Astrocyte of the hippocampus (primary cell): ENCODE measurements at regions not wholly inside any gene's neighbourhood (a gene's known extent, or its start where the extent isn't known, plus 50 kb on each side); places are given as distances from the start of the nearest gene placed in this dataset.

Source experiments
- DNase-seq: peaks from one replicate; pipeline ENCODE4 v3.0.0; 2011; ENCODE audit warnings: low read depth, low spot score

DNA sequence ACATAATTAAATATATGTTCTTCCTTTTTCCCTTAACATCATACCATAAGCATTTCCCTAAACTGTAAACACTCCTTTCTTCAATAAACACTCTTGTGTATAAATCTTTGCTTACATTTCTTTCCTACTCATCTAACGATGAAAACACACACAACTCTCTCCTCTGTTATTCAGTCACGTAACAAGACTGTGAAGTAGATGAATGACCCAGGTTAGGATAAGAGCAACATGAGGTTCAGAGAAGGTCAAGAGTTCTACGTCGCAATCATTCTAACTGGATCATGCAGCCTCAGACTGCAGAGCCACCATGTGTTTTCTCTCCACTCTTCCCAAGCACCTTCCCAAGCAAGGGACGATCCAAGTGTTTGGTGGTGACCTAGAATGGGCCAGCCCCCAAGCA, 70.5 kb upstream of the SPTLC1 start:
- DNase-seq = no peak

DNA sequence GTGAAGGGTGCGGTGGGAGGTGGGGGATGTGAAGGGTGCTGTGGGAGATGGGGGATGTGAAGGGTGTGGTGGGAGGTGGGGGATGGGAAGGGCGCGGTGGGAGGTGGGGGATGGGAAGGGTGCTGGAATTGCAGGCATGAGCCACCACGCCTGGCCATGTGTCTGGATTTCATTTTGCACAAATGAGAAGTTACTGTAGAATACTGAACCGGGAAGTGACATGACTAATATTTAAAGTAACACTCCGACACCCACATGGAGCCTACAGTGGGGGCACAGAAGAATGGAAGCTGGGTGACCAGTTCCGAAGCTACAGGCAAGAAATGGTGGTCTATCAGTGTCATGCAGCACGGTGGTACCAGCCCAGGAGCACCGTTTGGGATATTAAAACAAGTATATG, 69.9 kb upstream of the SPTLC1 start:
- DNase-seq = no peak

DNA sequence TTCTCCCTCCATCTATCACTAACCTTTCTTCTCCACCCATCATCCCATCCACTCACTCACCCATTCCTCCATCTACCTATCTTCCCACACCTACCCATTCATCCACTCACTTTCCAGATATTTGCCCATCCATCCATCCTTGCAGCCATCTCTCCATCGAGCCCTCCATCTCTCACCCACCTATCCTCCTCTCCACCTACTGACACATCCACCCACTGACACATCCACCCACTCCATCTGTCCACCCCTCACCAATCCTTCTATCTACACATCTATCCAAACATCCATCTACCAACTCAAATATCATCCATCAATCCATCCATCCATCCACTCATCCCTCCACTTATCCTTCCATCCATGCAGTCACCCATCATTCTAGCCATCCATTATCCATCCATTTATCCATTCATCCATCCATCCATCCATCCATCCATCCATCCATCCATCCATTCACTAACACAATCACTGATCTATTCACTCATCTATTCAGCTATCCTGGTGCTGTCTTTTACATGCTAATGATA, 68.9 kb upstream of the SPTLC1 start:
- DNase-seq = no peak

DNA sequence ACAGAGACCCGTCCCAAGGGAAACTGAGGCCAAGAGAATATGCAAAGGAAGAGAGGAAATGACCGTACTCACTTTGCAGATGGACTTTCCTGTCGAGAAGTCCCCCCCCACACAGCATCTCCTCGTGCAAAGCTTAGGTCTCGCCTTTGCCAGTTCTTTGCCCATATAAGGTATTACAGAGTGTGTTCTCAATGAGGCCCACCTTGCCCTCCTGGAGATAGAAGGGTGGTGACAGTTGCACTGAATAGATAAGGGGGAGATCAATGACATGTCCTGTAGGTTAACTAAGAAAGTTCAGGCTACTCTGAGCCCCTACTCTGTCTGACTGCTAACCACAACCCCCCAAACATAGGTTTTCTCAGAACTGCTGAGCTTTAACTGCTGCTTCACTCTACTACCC, 68.2 kb upstream of the SPTLC1 start:
- DNase-seq = no peak

DNA sequence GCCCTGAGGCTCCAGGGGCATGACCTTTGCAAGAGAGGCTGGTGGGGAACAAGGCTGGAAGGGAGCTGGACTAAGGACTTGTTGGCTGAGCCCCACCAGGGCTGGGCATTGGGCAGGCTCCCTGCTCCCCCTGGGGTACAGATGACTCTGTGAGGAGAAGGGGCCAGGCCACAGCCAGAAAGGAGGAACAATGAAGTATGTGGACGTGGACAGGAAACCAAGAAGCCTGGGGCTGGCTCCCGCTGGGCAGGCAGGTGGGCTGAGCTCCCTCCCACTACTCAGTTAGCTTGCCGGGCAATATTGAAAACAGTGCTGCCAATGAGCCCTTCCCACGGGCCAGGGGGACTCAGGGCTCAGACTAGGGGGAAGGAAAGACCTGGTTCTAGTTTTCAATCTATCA, 66.1 kb upstream of the SPTLC1 start:
- no peak for DNase-seq

DNA sequence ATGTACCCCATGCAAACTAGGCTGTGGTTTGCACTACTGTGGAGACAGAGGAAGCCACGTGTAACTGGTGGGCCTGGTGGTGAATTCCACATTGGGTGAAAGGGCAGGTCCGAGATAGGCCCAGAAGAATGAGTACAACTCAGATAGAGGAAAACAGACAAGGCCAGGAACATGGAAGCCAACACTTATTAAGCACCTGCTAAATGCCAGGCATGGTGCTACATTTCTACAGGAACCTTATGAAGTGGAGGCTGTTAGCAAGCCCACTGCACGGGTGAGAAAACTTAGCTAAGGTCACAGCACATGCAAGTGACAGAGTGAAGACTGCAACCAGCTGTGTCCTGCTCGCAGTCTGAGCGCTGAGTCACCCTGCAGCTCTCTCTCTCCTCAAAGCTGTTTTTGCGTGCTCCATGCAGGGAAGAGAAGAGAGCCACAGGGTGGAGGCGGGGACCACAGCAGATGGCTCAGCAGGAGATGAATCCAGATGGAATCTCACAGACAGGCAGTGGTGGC, 65.5 kb upstream of the SPTLC1 start:
- DNase-seq = peak; percentile 59

DNA sequence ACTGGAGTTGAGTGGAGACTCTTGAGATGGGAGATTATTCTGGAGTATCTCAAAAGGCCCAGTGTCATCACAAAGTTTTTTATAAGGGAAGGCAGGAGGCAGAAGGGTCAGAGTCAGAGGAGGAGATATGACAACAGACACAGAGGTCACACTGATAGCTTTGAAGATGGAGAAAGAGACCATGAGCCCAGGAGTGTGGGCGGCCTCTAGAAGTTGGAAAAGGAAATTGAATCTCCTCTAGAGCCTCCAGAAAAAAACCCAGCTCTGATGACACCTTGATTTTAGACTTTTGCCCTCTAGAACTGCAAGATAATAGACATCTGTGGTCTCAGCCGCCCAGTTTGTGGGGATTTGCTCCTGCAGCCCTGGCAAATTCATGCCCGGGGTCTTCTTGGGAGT, 64.8 kb upstream of the SPTLC1 start:
- DNase-seq = no peak

DNA sequence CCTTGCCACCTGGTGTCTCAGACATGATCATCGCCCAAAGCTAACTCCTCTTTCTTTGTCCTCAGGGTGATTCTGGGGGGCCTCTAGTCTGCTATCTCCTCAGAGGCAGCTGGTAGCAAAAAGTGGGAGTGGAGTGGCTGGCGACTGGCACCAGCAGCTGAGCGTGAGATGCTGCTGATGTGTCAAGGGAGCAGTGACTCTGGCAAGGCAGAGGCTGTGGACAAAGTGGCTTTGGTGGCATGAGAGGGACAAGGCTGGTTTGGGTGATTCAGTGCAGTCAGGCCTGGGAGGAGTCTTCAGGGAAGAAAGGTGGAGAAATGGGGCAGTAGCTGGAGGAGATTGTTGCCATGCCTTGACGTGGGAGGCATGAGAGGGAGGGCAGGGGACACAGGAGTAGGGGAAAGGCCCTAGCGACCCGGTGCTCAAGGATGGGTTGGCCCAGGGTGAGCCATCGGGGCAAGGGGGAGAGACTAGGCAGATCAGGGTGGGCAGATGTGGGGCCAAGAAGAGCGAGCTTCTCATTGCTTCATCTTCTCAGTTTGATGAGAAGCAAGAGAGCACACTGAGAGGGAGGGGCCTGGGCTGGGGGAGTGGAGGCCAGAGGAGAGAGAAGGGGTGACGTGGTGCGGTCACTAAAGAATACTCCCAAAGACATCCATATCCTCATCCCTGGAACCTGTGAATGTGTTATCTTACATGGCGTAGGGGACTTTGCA, 64.2 kb upstream of the SPTLC1 start:
- no peak for DNase-seq

DNA sequence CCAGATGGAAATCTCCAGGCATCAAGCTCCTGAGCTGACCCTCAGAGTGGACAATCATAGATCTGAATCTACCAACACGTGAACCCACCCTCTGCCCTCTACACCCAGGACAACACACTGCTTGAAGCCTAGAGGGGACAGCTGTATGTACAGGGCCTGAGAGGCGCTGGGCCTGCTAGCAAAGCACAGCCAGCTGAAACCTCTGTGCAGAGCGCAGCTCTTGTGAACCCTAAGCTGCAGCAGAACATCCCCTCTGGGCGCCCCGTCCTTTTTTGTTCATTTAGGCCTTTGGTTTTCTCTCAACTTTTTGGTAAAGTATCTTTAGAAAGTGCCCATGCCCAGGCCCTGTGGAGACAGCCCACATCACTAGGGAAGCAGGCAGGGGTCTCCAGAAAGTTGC, 62.4 kb upstream of the SPTLC1 start:
- DNase-seq = no peak

DNA sequence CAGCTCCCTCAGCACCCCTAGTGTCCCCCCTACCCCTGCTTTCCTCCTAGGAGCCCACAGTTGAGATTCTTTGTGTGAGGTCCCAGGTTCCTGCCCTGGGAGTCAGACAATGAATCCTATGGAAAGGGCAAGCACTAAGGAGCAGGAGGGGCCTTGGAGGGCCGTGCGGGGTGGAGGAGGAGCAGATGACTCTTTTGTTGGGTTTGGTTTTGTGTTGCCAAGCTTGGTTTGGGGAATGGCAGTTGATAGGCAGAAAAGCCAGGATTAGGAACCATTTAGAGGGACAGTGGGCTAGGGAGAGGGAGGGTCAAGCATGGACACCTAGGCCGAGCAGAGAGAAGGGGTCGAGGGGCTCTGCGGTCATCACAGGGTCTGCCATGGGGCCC, 61.6 kb upstream of the SPTLC1 start:
- no peak for DNase-seq

DNA sequence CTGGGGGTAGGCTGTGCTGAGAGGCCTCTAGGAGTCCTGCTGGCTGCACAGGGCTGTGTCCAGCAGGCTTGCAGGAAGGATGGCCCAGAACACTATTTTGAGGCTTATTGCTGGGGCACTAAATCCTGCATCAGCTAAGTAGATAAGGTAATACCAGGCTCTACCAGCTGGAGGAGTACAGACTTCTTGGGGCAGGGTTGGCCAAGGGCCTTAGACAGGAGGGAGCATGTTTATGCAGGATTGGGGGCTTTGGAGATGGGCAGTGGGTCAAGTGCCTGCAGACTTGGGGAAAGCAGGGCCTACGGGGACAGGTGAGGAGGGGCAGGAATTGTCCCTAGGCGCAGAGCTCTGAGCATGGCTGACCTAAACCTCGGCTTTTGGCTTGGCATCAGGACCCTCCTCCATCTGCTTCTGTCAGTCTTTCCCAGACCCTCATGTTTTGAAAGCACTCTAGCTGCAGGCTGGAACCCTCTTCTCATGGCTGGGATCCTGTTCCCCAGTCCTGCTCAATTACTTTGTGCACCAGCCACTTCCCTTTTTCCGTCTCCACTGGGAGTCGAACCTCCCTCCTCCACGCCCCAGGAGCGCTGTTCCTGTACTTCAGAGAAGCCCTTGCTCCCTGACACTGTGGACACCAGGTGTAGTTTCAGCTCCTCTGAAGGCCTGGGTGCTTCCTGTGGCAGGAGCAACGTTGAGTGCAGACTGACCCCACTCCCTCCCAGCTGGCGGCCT, 61.0 kb upstream of the SPTLC1 start:
- no peak for DNase-seq

DNA sequence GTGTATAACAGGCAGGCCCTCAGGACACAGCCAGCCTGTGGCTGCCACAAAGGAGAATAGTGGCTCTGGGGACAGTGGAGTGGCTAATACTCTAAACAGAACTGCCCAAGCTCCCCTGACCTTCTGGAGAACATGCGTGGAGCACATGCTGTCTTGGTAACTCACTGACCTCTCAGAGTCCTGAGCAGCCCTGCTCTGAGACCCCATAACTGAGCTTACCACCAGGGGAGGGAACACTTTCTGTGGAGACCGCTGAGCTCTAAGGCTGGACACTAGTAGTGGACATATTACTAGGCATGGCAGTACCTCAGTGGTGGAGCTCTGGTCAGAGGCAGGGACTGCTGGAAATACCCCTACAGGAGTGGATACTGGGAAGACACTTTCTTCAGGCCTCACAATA, 60.2 kb upstream of the SPTLC1 start:
- no peak for DNase-seq

DNA sequence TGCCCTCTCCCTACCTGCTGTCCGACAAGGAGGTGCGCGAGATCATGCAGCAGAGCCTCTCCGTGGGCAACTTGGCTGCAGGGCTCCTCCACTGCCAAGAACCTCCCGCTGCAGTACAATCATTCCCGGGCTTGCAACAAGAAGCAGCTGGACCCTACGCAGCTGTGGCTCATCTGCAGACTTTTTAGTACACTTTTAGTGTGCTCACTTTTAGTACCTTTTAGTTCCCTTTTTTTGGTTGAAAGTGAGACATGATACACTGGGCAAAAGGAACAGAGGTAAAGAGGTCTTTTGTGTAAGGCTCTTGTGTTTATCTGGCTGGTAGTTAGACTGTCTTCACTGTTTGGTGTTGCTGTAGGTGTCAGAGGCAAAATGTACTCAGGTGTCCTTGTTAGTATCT, 58.1 kb upstream of the SPTLC1 start:
- no peak for DNase-seq

DNA sequence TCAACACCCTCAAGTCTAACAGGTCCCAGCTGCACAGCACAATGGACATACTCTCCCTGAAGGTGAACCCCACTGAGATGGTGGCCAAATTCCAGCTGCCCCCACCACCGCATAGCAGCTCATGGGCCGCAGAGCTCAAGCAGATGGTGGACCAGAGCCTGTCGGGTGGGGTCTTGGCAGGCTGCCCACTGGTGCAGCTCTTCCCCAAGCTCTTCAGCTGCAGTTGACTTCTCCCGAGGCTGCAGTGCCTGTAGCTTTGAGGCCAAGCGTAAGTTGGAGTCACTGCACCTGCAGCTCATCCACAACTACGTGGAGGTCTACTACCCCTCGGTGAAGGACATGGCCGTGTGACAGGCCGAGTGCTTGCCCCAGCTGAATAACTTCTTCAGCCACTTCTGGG, 56.6 kb upstream of the SPTLC1 start:
- DNase-seq = no peak

DNA sequence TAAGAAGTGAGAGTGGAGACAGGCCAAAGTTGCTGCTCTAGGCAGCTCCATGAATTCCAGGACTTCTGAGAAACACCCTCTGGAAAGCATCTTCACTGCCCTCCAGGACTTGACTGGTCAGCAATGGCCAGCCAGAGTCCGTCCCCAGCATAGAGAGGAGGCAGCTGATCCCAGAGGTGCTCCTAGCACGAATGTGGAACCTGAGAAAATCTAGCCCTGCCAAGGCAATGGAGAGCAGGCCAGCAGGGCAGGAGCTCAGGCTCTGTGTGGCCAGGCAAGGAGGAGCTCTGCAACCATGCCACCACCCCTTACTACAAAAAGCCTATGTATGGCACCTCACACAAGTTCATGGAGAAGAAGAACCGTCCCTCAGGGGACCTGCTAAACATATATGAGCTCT, 56.1 kb upstream of the SPTLC1 start:
- DNase-seq = no peak

DNA sequence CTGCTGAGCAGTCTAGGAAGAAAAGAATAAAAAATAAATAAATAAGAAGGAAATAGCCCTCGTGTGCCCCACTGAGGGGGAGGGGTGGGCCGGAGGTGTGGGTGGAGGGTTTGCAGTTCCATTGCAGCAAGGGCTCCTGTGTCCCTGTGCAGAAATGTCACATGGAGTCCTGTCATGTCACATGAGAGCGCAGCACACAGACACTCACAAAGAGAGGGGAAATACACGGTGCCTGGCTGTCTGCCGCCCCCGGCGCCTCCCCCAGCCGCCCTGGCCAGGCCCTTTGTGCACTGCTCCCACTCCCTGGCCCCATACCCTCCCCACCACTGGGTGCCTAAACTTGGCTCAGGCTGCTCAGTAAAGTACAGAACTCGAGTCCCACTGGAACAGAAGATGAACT, 55.6 kb upstream of the SPTLC1 start:
- DNase-seq = no peak

DNA sequence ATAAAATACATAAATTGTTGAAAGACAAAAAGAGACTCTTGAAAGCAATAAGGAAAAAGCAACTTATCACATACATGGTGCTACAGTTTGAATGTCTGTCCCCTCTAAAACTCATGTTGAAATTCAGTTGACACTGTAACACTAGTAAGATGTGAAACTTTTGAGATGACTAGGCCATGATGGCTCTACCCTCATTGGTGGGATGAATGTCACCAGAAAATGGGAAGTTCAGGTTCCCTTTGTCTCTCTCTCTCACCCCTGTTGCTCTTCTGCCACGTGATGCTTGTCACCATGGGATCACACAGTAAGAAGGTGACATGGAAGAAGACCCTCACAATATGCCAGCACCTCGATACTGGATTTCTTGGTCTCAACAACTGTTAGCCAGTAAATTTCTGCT, 50.3 kb upstream of the SPTLC1 start:
- DNase-seq = no peak
